HepG2 (cell line): ENCODE measurements at regions not wholly inside any gene's neighbourhood (a gene's known extent, or its start where the extent isn't known, plus 50 kb on each side); places are given as distances from the start of the nearest gene placed in this dataset.
"Not testable (repeated sequence)": the region's sequence is repeated elsewhere in the genome, so short reads cannot be mapped to it uniquely, and the experiment has no call there.

Experiments
- ATAC-seq: fragments of 200-7000 bp; cut with Tn5 transposase; 3 replicates; pipeline ENCODE4 v1.9.1; 2020; ENCODE audit warnings: mild to moderate bottlenecking, moderate library complexity
- BruUV-seq: library from RNA; stranded (reverse); fragments of 400-500 nt; replicated peaks from 2 replicates; lab custom pipeline; 2021; lab: Mats Ljungman, UMichigan
- CTCF ChIA-PET: fragments of 300-600 bp; formaldehyde crosslinking; extraction: SDS; loops from one replicate; lab custom pipeline; 2021; ENCODE audit warnings: low total read pairs, inconsistent platforms, low intra/inter-chr PET ratio; lab: Yijun Ruan, JAX
- POLR2A ChIA-PET: fragments of 350-600 bp; sonication (Branson Sonifier 250); formaldehyde crosslinking; loops from one replicate; lab custom pipeline; 2020; ENCODE audit warnings: antibody characterized with exemption, inconsistent platforms; lab: Yijun Ruan, JAX
- DNase-seq: peaks from one replicate; pipeline ENCODE4 v3.0.0-alpha.2; 2015; ENCODE audit warnings: low spot score
- FAIRE-seq: peaks from 3 replicates; lab custom pipeline; 2011; peaks lifted over from hg19 to GRCh38; lab: Jason Lieb, UNC
- H2AFZ ChIP-seq: one replicate; pipeline ENCODE4 v1.6.1; 2011; ENCODE audit warnings: low read length, inconsistent platforms
- H3K27ac ChIP-seq: fragments of 300-600 bp; 3 replicates; pipeline ENCODE4 v1.8.0; 2011; ENCODE audit warnings: mixed run types, mild to moderate bottlenecking, mixed read lengths, low read length, inconsistent platforms; ENCODE audit not compliant: insufficient read depth; ENCODE audit errors: extremely low read length
- H3K27me3 ChIP-seq, 2 experiments: fragments of 200-600 bp in 1 of 2; 2 replicates in 1 of 2; 3 replicates in 1 of 2; pipeline versions ENCODE4 v1.6.0 to v1.8.0; 2011; ENCODE audit warnings: low read length in 2 of 2, mild to moderate bottlenecking in 2 of 2, moderate library complexity in 2 of 2, inconsistent platforms in 1 of 2; ENCODE audit not compliant: insufficient read depth in 2 of 2, control insufficient read depth in 1 of 2
- H3K36me3 ChIP-seq, 2 experiments: fragments of 200-600 bp in 1 of 2; replicated peaks in 1 of 2; 2 replicates in 1 of 2; 3 replicates in 1 of 2; pipeline versions ENCODE4 v1.5.1 to v1.8.0; 2011; ENCODE audit warnings: low read length in 2 of 2, inconsistent platforms in 1 of 2; ENCODE audit not compliant: insufficient read depth in 2 of 2, control insufficient read depth in 1 of 2
- H3K4me1 ChIP-seq: 2 replicates; pipeline ENCODE4 v1.5.1; 2012; ENCODE audit warnings: low read length, inconsistent platforms; ENCODE audit not compliant: insufficient read depth
- H3K4me2 ChIP-seq: 2 replicates; pipeline ENCODE4 v1.6.0; 2011; ENCODE audit warnings: low read depth, low read length, inconsistent platforms
- H3K4me3 ChIP-seq, 3 experiments: fragments of 200-600 bp in 1 of 3; sonication (generic), shearing (Covaris generic) in 1 of 3; replicated peaks in 1 of 3; 2 replicates each; pipeline ENCODE4 v1.5.1; 2011 to 2016; ENCODE audit warnings: low read length in 3 of 3, inconsistent platforms in 2 of 3, low read depth in 2 of 3, mild to moderate bottlenecking in 2 of 3, control low read depth in 1 of 3, mixed read lengths in 1 of 3; ENCODE audit not compliant: insufficient read depth in 1 of 3
- H3K79me2 ChIP-seq: one replicate; pipeline ENCODE4 v1.6.1; 2011; ENCODE audit warnings: low read length, inconsistent platforms; ENCODE audit not compliant: insufficient read depth
- H3K9ac ChIP-seq: 2 replicates; pipeline ENCODE4 v1.6.0; 2011; ENCODE audit warnings: mild to moderate bottlenecking, low read depth, low read length, inconsistent platforms; ENCODE audit not compliant: insufficient read depth
- H3K9me3 ChIP-seq: 2 replicates; pipeline ENCODE4 v1.5.1; 2012; ENCODE audit warnings: mild to moderate bottlenecking, low read length
- H4K20me1 ChIP-seq: 2 replicates; pipeline ENCODE4 v1.6.0; 2011; ENCODE audit warnings: inconsistent platforms, mild to moderate bottlenecking, low read length, moderate library complexity; ENCODE audit not compliant: insufficient read depth
- SSRP1 ChIP-seq: IDR thresholded peaks from 2 replicates; pipeline ENCODE4 v1.6.1; 2016; ENCODE audit warnings: control low read depth
- ZNF710 ChIP-seq: sonication (generic); formaldehyde crosslinking; IDR thresholded peaks from 2 replicates; pipeline ENCODE4 v1.5.0; 2020; ENCODE audit warnings: mild to moderate bottlenecking, missing genetic modification reagents, borderline replicate concordance
- WGBS: methylation state at CpG from one replicate; pipeline ENCODE4 v1.1.6; 2017; ENCODE audit warnings: low lambda C conversion rate; 5-methylcytosine and 5-hydroxymethylcytosine counted together
- in situ Hi-C: cut with HindIII; loops from 2 replicates; pipeline ENCODE4 v1.10.0; 2017; ENCODE audit warnings: low pct_unique_long_range_greater_than_20kb; ENCODE audit not compliant: extremely low pct_ligation_motif_present
- intact Hi-C: fragments of 100-400 bp; cut with micrococcal nuclease; formaldehyde crosslinking; loops from one replicate; pipeline ENCODE4 v1.10.0; 2022; ENCODE audit not compliant: unreplicated experiment

GRCh38 chr5:50591338-50591737, 75.1 kb upstream of the PARP8 start:
- not testable (repeated sequence) for BruUV-seq, H3K9ac ChIP-seq

GRCh38 chr5:50593681-50594080, 72.8 kb upstream of the PARP8 start:
- Histone ChIP-seq H3K36me3 (no peaks in the 10 kb centered on the region), H3K4me1 (no peaks in the 10 kb centered on the region), H3K79me2 (no peaks in the 10 kb centered on the region), H3K9ac (no peak overlapping the region), H3K27me3 (no peaks in the 10 kb centered on the region), H2AFZ (no peak overlapping the region), H3K4me3 (no peak overlapping the region), H3K27ac (no peak overlapping the region), H3K4me2 (no peak overlapping the region), H3K9me3 (no peaks in the 10 kb centered on the region), H4K20me1 (no peaks in the 10 kb centered on the region)
- no peak for DNase-seq
- WGBS: 0% methylated on average over 1 of the region's 1 CpG
- TF ChIP-seq SSRP1: no peak
- no peak for TF ChIP-seq ZNF710 (CRISPR knock-in tag)
- BruUV-seq: no TSS peak
- CTCF ChIA-PET: no interaction called here
- POLR2A ChIA-PET: no interaction called here
- ATAC-seq: no peak
- in situ Hi-C loops (no loop called here), intact Hi-C loops (no loop called here)
- no peak for FAIRE-seq

More at GRCh38 chr5:50591338-50591737, 75.1 kb upstream of the PARP8 start:
- intact Hi-C loops, in situ Hi-C loops, H2AFZ ChIP-seq, H3K4me2 ChIP-seq, POLR2A ChIA-PET, ATAC-seq, H3K79me2 ChIP-seq, H3K4me3 ChIP-seq, H3K36me3 ChIP-seq, H3K9me3 ChIP-seq, H4K20me1 ChIP-seq, H3K27me3 ChIP-seq, FAIRE-seq, H3K27ac ChIP-seq, DNase-seq, H3K4me1 ChIP-seq, CTCF ChIA-PET: not testable (repeated sequence)
- 0% methylated on average over 1 of the region's 1 CpG for WGBS
